Naive thymus-derived CD4-positive, alpha-beta T cell (primary cell): ENCODE measurements at regions not wholly inside any gene's neighbourhood (a gene's known extent, or its start where the extent isn't known, plus 50 kb on each side); places are given as distances from the start of the nearest gene placed in this dataset.

Experiments used
- ATAC-seq: fragments of 150-1000 bp; cut with Tn5 transposase; 2 replicates; pipeline ENCODE4 v1.10.0; 2021; ENCODE audit warnings: mild to moderate bottlenecking, moderate library complexity
- CTCF ChIA-PET: fragments of 350-600 bp; sonication (Branson Sonifier 250); formaldehyde crosslinking; loops from one replicate; lab custom pipeline; 2021; ENCODE audit warnings: antibody characterized with exemption; lab: Charles Lee
- POLR2A ChIA-PET: fragments of 350-600 bp; sonication (Branson Sonifier 250); formaldehyde crosslinking; loops from one replicate; lab custom pipeline; 2021; ENCODE audit warnings: antibody characterized with exemption, inconsistent platforms; lab: Charles Lee
- DNase-seq, 9 donors: peaks; one replicate each; pipeline versions ENCODE4 v3.0.0 to v3.0.0-alpha.2; 2020 to 2022; ENCODE audit warnings: mixed read lengths in 1 of 9
- H3K27ac ChIP-seq: one replicate; pipeline ENCODE4 v1.7.0; 2013; ENCODE audit warnings: mild to moderate bottlenecking, low read depth, low read length, moderate library complexity
- H3K27me3 ChIP-seq, 2 donors: one replicate each; pipeline ENCODE4 v1.7.0; 2013; ENCODE audit warnings: low read length in 2 of 2, mild to moderate bottlenecking in 2 of 2, moderate library complexity in 2 of 2; ENCODE audit not compliant: control insufficient read depth in 2 of 2, insufficient read depth in 2 of 2
- H3K36me3 ChIP-seq, 3 experiments: 1 replicate in 2 of 3; 2 replicates in 1 of 3; pipeline ENCODE4 v1.7.0; 2013; ENCODE audit warnings: low read length in 3 of 3, mild to moderate bottlenecking in 3 of 3, moderate library complexity in 1 of 3; ENCODE audit not compliant: insufficient read depth in 3 of 3, control insufficient read depth in 2 of 3
- H3K4me1 ChIP-seq, 2 donors: one replicate each; pipeline ENCODE4 v1.7.0; 2013; ENCODE audit warnings: low read length in 2 of 2, mild to moderate bottlenecking in 2 of 2, moderate library complexity in 1 of 2; ENCODE audit not compliant: control insufficient read depth in 2 of 2, insufficient read depth in 2 of 2
- H3K4me3 ChIP-seq: 2 replicates; pipeline ENCODE4 v1.7.0; 2013; ENCODE audit warnings: mild to moderate bottlenecking, low read length
- H3K9me3 ChIP-seq, 3 experiments: 1 replicate in 2 of 3; 2 replicates in 1 of 3; pipeline ENCODE4 v1.7.0; 2013; ENCODE audit warnings: low read length in 3 of 3; ENCODE audit not compliant: control insufficient read depth in 2 of 3
- H3K27ac Mint-ChIP-seq, 9 donors: one replicate each; pipeline ENCODE4 v1.8.0; 2020 to 2022; ENCODE audit warnings: mixed read lengths in 9 of 9, mild to moderate bottlenecking in 8 of 9, moderate library complexity in 5 of 9, inconsistent platforms in 2 of 9
- H3K27me3 Mint-ChIP-seq, 5 donors: one replicate each; pipeline ENCODE4 v1.8.0; 2021 to 2022; ENCODE audit warnings: mixed read lengths in 5 of 5, mild to moderate bottlenecking in 1 of 5
- H3K36me3 Mint-ChIP-seq, 5 donors: one replicate each; pipeline ENCODE4 v1.8.0; 2020 to 2022; ENCODE audit warnings: mixed read lengths in 5 of 5, mild to moderate bottlenecking in 3 of 5, inconsistent platforms in 1 of 5
- H3K4me1 Mint-ChIP-seq, 7 donors: one replicate each; pipeline ENCODE4 v1.8.0; 2020 to 2022; ENCODE audit warnings: mixed read lengths in 7 of 7, mild to moderate bottlenecking in 3 of 7, inconsistent platforms in 1 of 7
- H3K4me3 Mint-ChIP-seq, 10 donors: one replicate each; pipeline ENCODE4 v1.8.0; 2020 to 2022; ENCODE audit warnings: mild to moderate bottlenecking in 10 of 10, mixed read lengths in 10 of 10, moderate library complexity in 6 of 10, inconsistent platforms in 2 of 10
- H3K9me3 Mint-ChIP-seq, 11 donors: one replicate each; pipeline ENCODE4 v1.8.0; 2020 to 2022; ENCODE audit warnings: mixed read lengths in 11 of 11, mild to moderate bottlenecking in 4 of 11, inconsistent platforms in 1 of 11, moderate library complexity in 1 of 11
- intact Hi-C, 2 donors: fragments of 100-400 bp; cut with micrococcal nuclease; formaldehyde crosslinking; loops; one replicate each; pipeline ENCODE4 v1.15.1; 2023

DNA sequence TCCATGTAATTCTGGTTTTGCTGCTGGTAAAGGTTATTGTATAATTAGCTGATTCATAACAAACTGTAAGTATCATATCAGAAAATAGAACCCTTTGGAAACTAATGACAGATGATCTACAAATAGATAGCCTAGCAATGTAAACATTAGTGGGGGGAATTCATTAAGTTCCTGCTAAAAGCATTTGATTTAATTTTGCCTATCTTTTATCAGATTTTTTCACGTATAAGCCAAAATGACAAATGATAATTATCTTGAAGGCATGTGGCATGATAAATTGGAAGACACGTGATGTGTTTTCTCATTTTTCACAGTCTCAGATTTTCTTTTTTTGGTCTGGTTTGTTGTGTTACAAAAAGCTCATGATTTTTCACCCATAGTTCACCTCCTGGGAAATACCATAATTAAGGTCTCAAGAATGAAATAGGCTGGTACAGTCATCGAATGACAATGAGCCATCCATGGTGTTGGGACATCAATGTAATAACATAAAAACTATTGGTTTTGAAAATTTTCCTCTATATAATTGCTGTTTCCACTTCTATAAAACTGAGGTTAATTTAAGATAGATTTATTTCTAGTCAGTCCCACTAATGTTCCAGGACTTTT lies 325.9 kb upstream of the TBL1XR1 start:
- H3K27ac ChIP-seq = no peak overlapping the region
- ATAC-seq (no peak), DNase-seq (no peak)
- Mint-ChIP-seq H3K27ac (no peak overlapping the region), H3K9me3 (peaks cover 0 to 6% (median 2%) of the 10 kb centered on the region in 11 donors), H3K36me3 (peaks cover 0 to 3% (median 0%) of the 10 kb centered on the region in 5 donors), H3K4me1 (peaks cover 8 to 42% (median 23%) of the 10 kb centered on the region in 7 donors), H3K4me3 (no peak overlapping the region), H3K27me3 (no peaks in the 10 kb centered on the region)
- H3K4me3 ChIP-seq = no peak overlapping the region
- intact Hi-C loops = no loop called here
- CTCF ChIA-PET = no interaction called here
- H3K27me3 ChIP-seq = no peaks in the 10 kb centered on the region
- POLR2A ChIA-PET = interaction anchor here (0.7 to 1.0 kb wide), 2 partner anchors 13 to 117 kb away, joined by 3 to 5 read pairs; no protein-coding TSS in a partner anchor
- no peaks in the 10 kb centered on the region for H3K36me3 ChIP-seq
- no peaks in the 10 kb centered on the region for H3K4me1 ChIP-seq
- H3K9me3 ChIP-seq = no peaks in the 10 kb centered on the region

DNA sequence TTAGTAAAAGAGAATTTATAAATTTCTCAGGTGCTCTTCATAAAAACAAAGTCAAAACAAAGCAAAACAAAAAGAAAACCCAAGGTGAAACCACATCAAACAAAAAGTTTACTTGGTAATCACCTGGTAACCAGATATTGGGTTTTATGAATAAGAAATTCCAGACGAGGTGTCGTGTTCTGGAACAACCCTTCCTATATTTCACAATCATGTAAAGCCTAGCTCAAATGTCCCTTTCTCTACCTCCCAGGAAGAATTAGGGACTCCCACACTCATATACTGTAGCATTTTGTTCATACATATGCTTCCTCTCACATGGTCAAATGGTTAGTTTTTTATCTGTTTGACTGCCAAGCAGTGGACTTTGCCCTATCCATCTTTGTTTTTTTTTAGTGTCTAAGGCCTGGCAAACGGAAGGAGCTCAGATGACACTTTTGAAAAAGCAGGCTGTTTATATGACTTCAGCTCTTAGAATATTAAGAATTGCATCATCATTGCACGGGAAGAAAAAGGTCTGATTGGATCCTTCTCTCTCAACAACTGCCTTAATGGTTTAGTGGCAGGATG lies 326.7 kb upstream of the TBL1XR1 start:
- intact Hi-C loops = no loop called here
- peaks cover 8 to 43% (median 29%) of the 10 kb centered on the region in 7 donors for H3K4me1 Mint-ChIP-seq
- H3K27ac Mint-ChIP-seq = peak overlapping the region in 1 of 9 donors; percentile 42
- Histone ChIP-seq H3K36me3 (no peaks in the 10 kb centered on the region), H3K4me3 (no peak overlapping the region), H3K4me1 (no peaks in the 10 kb centered on the region), H3K27me3 (no peaks in the 10 kb centered on the region), H3K27ac (no peak overlapping the region), H3K9me3 (no peaks in the 10 kb centered on the region)
- ChIA-PET POLR2A (interaction anchor here (1.0 kb wide), 1 partner anchor 116 kb away, joined by 5 read pairs; no protein-coding TSS in a partner anchor), CTCF (no interaction called here)
- no peak overlapping the region for H3K4me3 Mint-ChIP-seq
- H3K27me3 Mint-ChIP-seq = no peaks in the 10 kb centered on the region
- DNase-seq (no peak), ATAC-seq (no peak)
- peaks cover 0 to 6% (median 2%) of the 10 kb centered on the region in 11 donors for H3K9me3 Mint-ChIP-seq
- peaks cover 0 to 3% (median 0%) of the 10 kb centered on the region in 5 donors for H3K36me3 Mint-ChIP-seq

DNA sequence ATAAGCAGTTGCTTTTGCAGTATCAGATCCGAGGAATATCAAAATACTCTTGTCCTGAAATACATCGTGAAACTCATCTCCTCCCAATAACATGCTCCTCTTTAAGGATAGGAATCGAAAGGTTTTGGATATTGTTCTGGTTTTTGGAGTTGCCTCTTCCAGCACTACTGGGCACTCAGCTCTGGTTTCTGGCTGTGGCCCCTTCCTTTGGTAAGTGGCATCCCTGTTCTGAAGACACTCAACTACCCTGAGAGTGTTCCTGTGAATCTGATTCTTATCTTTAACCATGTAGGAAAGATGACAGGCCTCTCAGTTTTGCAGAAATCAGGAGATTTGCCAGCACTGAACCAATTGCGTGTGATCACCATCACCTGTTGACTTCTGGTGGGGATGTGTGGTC lies 327.5 kb upstream of the TBL1XR1 start:
- intact Hi-C loops = no loop called here
- CTCF ChIA-PET = no interaction called here

DNA sequence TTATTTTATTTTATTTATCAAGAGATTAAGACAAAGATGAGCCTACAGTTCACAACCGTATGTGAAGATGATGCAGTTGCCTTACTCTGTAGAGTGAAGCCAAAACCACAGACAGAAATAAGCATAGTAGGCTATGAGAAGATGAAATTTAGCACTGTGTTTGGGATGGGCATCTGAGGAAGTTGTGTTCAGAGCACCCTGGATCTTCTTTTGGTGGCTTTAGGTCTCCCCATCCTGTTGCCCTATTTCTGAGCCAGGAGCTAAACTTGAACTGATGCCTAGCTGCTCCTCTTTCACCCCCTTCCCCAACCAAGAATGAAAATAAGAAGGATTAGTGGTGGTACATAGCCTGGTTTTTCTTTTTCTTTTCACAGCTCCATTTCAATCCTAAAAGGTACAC lies 328.1 kb upstream of the TBL1XR1 start:
- Mint-ChIP-seq H3K4me3 (no peak overlapping the region), H3K4me1 (peaks cover 8 to 45% (median 26%) of the 10 kb centered on the region in 7 donors), H3K36me3 (peaks cover 0 to 3% (median 0%) of the 10 kb centered on the region in 5 donors), H3K9me3 (peaks cover 0 to 6% (median 2%) of the 10 kb centered on the region in 11 donors), H3K27me3 (no peaks in the 10 kb centered on the region), H3K27ac (peak overlapping the region in 1 of 9 donors; percentile 29)
- Histone ChIP-seq H3K4me3 (no peak overlapping the region), H3K27me3 (no peaks in the 10 kb centered on the region), H3K9me3 (no peaks in the 10 kb centered on the region), H3K4me1 (no peaks in the 10 kb centered on the region), H3K27ac (no peak overlapping the region), H3K36me3 (no peaks in the 10 kb centered on the region)
- no peak for DNase-seq
- ChIA-PET CTCF (no interaction called here), POLR2A (no interaction called here)
- no peak for ATAC-seq
- intact Hi-C loops = no loop called here

More for the DNA sequence above, 327.5 kb upstream of the TBL1XR1 start:
- no peak overlapping the region for H3K4me3 Mint-ChIP-seq
- peaks cover 8 to 45% (median 26%) of the 10 kb centered on the region in 7 donors for H3K4me1 Mint-ChIP-seq
- Histone ChIP-seq H3K9me3 (no peaks in the 10 kb centered on the region), H3K36me3 (no peaks in the 10 kb centered on the region), H3K27ac (no peak overlapping the region), H3K4me3 (no peak overlapping the region), H3K4me1 (no peaks in the 10 kb centered on the region), H3K27me3 (no peaks in the 10 kb centered on the region)
- no peak for DNase-seq
- H3K27ac Mint-ChIP-seq = peak overlapping the region in 1 of 9 donors; percentile 29
- ATAC-seq = no peak
- POLR2A ChIA-PET = no interaction called here
- peaks cover 0 to 6% (median 2%) of the 10 kb centered on the region in 11 donors for H3K9me3 Mint-ChIP-seq
- H3K36me3 Mint-ChIP-seq = peaks cover 0 to 3% (median 0%) of the 10 kb centered on the region in 5 donors
- H3K27me3 Mint-ChIP-seq = no peaks in the 10 kb centered on the region

DNA sequence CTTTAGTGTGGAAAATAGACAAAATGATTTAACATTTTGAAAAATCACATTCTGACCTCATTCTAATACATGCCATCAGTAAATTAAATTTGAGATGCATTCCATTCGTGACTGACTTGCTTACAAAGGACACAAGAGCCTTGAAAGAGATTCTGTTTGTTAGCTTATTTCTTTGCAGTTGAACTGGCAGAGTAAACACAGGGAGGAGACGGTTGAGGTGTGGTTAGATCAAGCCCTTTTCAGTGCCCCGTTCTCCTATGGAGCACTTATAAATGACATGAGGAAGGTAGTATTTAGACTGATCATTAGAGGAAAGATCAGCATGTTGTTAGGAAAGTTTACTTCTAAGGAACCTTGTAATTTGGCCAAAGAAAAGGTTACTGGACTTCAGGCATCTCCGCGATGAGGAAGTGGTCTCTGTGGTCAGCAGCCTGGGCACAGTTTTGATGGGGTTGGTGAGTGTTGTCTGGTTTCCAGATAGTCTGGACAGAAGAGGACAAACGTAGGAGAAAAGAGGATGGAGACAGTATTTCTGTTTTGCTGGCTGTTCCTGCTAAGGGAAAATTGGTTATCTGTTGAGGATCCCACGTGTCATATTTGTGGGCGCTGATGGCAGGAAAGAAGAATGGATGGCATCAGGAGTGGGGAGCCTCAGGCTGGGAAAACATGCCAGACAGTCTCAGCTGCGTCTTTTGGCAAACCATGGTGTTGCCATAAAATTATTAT lies 328.9 kb upstream of the TBL1XR1 start:
- no peak for DNase-seq
- Histone ChIP-seq H3K4me3 (no peak overlapping the region), H3K36me3 (no peaks in the 10 kb centered on the region), H3K27me3 (no peaks in the 10 kb centered on the region), H3K4me1 (no peaks in the 10 kb centered on the region), H3K27ac (no peak overlapping the region), H3K9me3 (no peaks in the 10 kb centered on the region)
- POLR2A ChIA-PET = no interaction called here
- Mint-ChIP-seq H3K4me1 (peaks cover 8 to 45% (median 26%) of the 10 kb centered on the region in 7 donors), H3K9me3 (peaks cover 0 to 6% (median 2%) of the 10 kb centered on the region in 11 donors), H3K27me3 (no peaks in the 10 kb centered on the region), H3K36me3 (peaks cover 0 to 3% (median 0%) of the 10 kb centered on the region in 5 donors), H3K4me3 (no peak overlapping the region), H3K27ac (peak overlapping the region in 1 of 9 donors; percentile 15)
- CTCF ChIA-PET = no interaction called here
- intact Hi-C loops = no loop called here
- ATAC-seq = no peak

DNA sequence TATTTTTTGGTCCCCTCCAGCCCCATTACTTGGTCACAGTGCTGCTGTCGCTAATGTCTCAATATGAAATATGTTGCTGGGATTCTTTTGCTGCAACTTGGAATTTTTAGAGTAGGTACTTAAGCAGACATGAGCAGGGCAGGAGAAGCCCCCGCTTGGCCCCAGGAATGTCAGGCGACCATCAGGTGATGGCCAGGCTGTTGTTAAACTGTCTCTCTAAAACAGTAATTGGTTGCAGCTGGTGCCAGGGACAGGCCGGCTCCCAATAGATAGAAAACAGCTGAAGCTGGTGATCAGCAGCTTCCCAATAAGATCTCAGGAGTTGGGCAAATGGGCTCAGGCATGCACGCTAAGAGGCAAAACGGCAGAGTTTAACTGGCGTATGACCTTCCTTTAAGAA lies 329.9 kb upstream of the TBL1XR1 start:
- Histone ChIP-seq H3K36me3 (no peaks in the 10 kb centered on the region), H3K4me3 (no peak overlapping the region), H3K9me3 (no peaks in the 10 kb centered on the region), H3K27ac (no peak overlapping the region), H3K4me1 (no peaks in the 10 kb centered on the region), H3K27me3 (no peaks in the 10 kb centered on the region)
- peaks cover 8 to 35% (median 26%) of the 10 kb centered on the region in 7 donors for H3K4me1 Mint-ChIP-seq
- intact Hi-C loops = no loop called here
- ATAC-seq (no peak), DNase-seq (no peak)
- POLR2A ChIA-PET = interaction anchor here (0.6 kb wide), 1 partner anchor 655 kb away, joined by 3 read pairs; no protein-coding TSS in a partner anchor
- no peak overlapping the region for H3K27ac Mint-ChIP-seq
- peaks cover 0 to 3% (median 0%) of the 10 kb centered on the region in 5 donors for H3K36me3 Mint-ChIP-seq
- H3K4me3 Mint-ChIP-seq = no peak overlapping the region
- CTCF ChIA-PET = no interaction called here
- no peaks in the 10 kb centered on the region for H3K27me3 Mint-ChIP-seq
- H3K9me3 Mint-ChIP-seq = peaks cover 0 to 6% (median 2%) of the 10 kb centered on the region in 11 donors
